ENCODE measurements at regions not wholly inside any gene's neighbourhood (a gene's known extent, or its start where the extent isn't known, plus 50 kb on each side); places are given as distances from the start of the nearest gene placed in this dataset.

- no peak for DNase-seq (ENCODE audit: low read depth, low spot score)
- no peak overlapping the region for H2AFZ ChIP-seq (ENCODE audit: control insufficient read depth, low read length)
- no peaks in the 10 kb centered on the region for H3K27me3 ChIP-seq (ENCODE audit: control insufficient read depth, extremely low read depth, insufficient read depth, low read length)
- no peaks in the 10 kb centered on the region for H3K9me1 ChIP-seq (ENCODE audit: control insufficient read depth, extremely low read depth, insufficient read depth, low read length)
- H3K4me2 ChIP-seq (ENCODE audit: control insufficient read depth, extremely low read depth, insufficient read depth, low read depth, low read length) = no peak overlapping the region
- no peaks in the 10 kb centered on the region for H3K4me1 ChIP-seq (ENCODE audit: control insufficient read depth, extremely low read depth, insufficient read depth, low read length)
- FAIRE-seq = no peak
- no peaks in the 10 kb centered on the region for H4K20me1 ChIP-seq (ENCODE audit: control insufficient read depth, extremely low read depth, insufficient read depth, low read length)
- dilution Hi-C loops (cut with MboI; ENCODE audit: extremely low pct_ligation_motif_present, low sequenced_read_pairs) = no loop called here
- TF ChIP-seq CTCF (optimal IDR thresholded peaks at IDR 0.05 in 1 of 3, IDR thresholded peaks at IDR 0.05 in 1 of 3, conservative IDR thresholded peaks at IDR 0.05 in 1 of 3; ENCODE audit: extremely low read depth in 1 of 3, insufficient read depth in 2 of 3, low read length in 3 of 3) = no peak
- TF ChIP-seq EZH2 (IDR thresholded peaks at IDR 0.05; ENCODE audit: low read length) = no peak
- no peaks in the 10 kb centered on the region for H3K9me3 ChIP-seq (ENCODE audit: control insufficient read depth, low read depth, low read length)
- no peak overlapping the region for H3K4me3 ChIP-seq (ENCODE audit: control insufficient read depth in 2 of 3, extremely low read depth in 1 of 3, insufficient read depth in 2 of 3, low read depth in 1 of 3, low read length in 3 of 3)
- no peak overlapping the region for H3K9ac ChIP-seq (ENCODE audit: control insufficient read depth, extremely low read depth, insufficient read depth, low read length)
- H3K27ac ChIP-seq (ENCODE audit: control insufficient read depth, insufficient read depth, low read length) = no peak overlapping the region
- H3K79me2 ChIP-seq (ENCODE audit: control insufficient read depth, insufficient read depth, low read length) = no peaks in the 10 kb centered on the region
- no peaks in the 10 kb centered on the region for H3K36me3 ChIP-seq (ENCODE audit: control insufficient read depth in 2 of 2, extremely low read depth in 1 of 2, insufficient read depth in 2 of 2, low read length in 2 of 2)
These were observed 91.0 kb upstream of the LCLAT1 start for GRCh38 chr2:30356071-30356470.

DNA sequence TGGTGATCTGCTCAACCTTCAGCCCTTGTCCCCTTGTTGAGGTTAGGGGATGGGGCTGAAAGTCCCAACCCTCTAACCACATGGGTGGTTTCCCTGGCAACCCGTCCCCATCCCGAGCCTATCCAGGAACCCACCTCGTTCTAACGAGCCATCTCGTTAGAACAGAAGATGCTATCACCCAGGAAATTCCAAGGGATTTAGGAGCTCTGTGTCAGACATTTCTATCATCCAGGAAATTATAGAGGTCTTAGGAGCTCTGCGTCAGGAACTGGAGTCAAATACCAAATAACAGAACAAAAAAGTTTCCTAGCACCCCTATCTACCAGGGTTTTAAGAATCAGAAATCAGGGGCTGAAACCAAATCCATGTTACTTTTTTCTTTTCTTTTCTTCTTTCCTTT lies 90.3 kb upstream of the LCLAT1 start:
- Histone ChIP-seq H3K4me2 (ENCODE audit: control insufficient read depth, extremely low read depth, insufficient read depth, low read depth, low read length) (no peak overlapping the region), H3K36me3 (ENCODE audit: control insufficient read depth in 2 of 2, extremely low read depth in 1 of 2, insufficient read depth in 2 of 2, low read length in 2 of 2) (no peaks in the 10 kb centered on the region), H4K20me1 (ENCODE audit: control insufficient read depth, extremely low read depth, insufficient read depth, low read length) (no peaks in the 10 kb centered on the region), H3K9ac (ENCODE audit: control insufficient read depth, extremely low read depth, insufficient read depth, low read length) (no peak overlapping the region), H2AFZ (ENCODE audit: control insufficient read depth, low read length) (no peak overlapping the region), H3K4me3 (ENCODE audit: control insufficient read depth in 2 of 3, extremely low read depth in 1 of 3, insufficient read depth in 2 of 3, low read depth in 1 of 3, low read length in 3 of 3) (no peak overlapping the region), H3K79me2 (ENCODE audit: control insufficient read depth, insufficient read depth, low read length) (no peaks in the 10 kb centered on the region), H3K27ac (ENCODE audit: control insufficient read depth, insufficient read depth, low read length) (no peak overlapping the region), H3K9me3 (ENCODE audit: control insufficient read depth, low read depth, low read length) (no peaks in the 10 kb centered on the region), H3K27me3 (ENCODE audit: control insufficient read depth, extremely low read depth, insufficient read depth, low read length) (no peaks in the 10 kb centered on the region), H3K9me1 (ENCODE audit: control insufficient read depth, extremely low read depth, insufficient read depth, low read length) (no peaks in the 10 kb centered on the region), H3K4me1 (ENCODE audit: control insufficient read depth, extremely low read depth, insufficient read depth, low read length) (peaks cover 6% of the 10 kb centered on the region)
- DNase-seq (ENCODE audit: low read depth, low spot score) (no peak), FAIRE-seq (no peak)
- dilution Hi-C loops (cut with MboI; ENCODE audit: extremely low pct_ligation_motif_present, low sequenced_read_pairs) = no loop called here
- TF ChIP-seq EZH2 (IDR thresholded peaks at IDR 0.05; ENCODE audit: low read length) = no peak
- no peak for TF ChIP-seq CTCF (optimal IDR thresholded peaks at IDR 0.05 in 1 of 3, IDR thresholded peaks at IDR 0.05 in 1 of 3, conservative IDR thresholded peaks at IDR 0.05 in 1 of 3; ENCODE audit: extremely low read depth in 1 of 3, insufficient read depth in 2 of 3, low read length in 3 of 3)

Data from keratinocyte (primary cell).